Endodermal cell (in vitro differentiated cells): ENCODE measurements at regions not wholly inside any gene's neighbourhood (a gene's known extent, or its start where the extent isn't known, plus 50 kb on each side); places are given as distances from the start of the nearest gene placed in this dataset.

Experiments
- DNase-seq: peaks from one replicate; pipeline ENCODE4 v3.0.0-alpha.2; 2017
- H3K27ac ChIP-seq: 2 replicates; pipeline ENCODE4 v1.5.1; 2013; ENCODE audit warnings: mild to moderate bottlenecking, low read depth, low read length, moderate library complexity
- H3K27me3 ChIP-seq: 2 replicates; pipeline ENCODE4 v1.6.1; 2013; ENCODE audit warnings: mild to moderate bottlenecking, low read length, moderate library complexity; ENCODE audit not compliant: insufficient read depth, control insufficient read depth, poor library complexity, severe bottlenecking
- H3K36me3 ChIP-seq: 2 replicates; pipeline ENCODE4 v1.7.0; 2013; ENCODE audit warnings: mild to moderate bottlenecking, low read length, moderate library complexity; ENCODE audit not compliant: control insufficient read depth, insufficient read depth
- H3K4me1 ChIP-seq: one replicate; pipeline ENCODE4 v1.7.0; 2013; ENCODE audit warnings: low read length; ENCODE audit not compliant: control insufficient read depth, insufficient read depth
- H3K4me3 ChIP-seq: 2 replicates; pipeline ENCODE4 v1.5.1; 2013; ENCODE audit warnings: mild to moderate bottlenecking, low read length, moderate library complexity
- H3K9ac ChIP-seq: 2 replicates; pipeline ENCODE4 v1.6.1; 2013; ENCODE audit warnings: mild to moderate bottlenecking, low read length, moderate library complexity; ENCODE audit not compliant: poor library complexity, severe bottlenecking; ENCODE audit errors: extremely low read depth
- H3K9me3 ChIP-seq: 2 replicates; pipeline ENCODE4 v1.6.1; 2013; ENCODE audit warnings: mild to moderate bottlenecking, low read length, moderate library complexity; ENCODE audit not compliant: control insufficient read depth
- H3K27ac Mint-ChIP-seq: 2 replicates; pipeline ENCODE4 v1.8.0; 2020; ENCODE audit warnings: mixed read lengths
- H3K27me3 Mint-ChIP-seq: 2 replicates; pipeline ENCODE4 v1.8.0; 2021; ENCODE audit warnings: mild to moderate bottlenecking, mixed read lengths; ENCODE audit not compliant: insufficient read depth
- H3K36me3 Mint-ChIP-seq: 2 replicates; pipeline ENCODE4 v1.8.0; 2020; ENCODE audit warnings: low read depth, mixed read lengths
- H3K4me1 Mint-ChIP-seq: 2 replicates; pipeline ENCODE4 v1.8.0; 2020; ENCODE audit warnings: mixed read lengths
- H3K4me3 Mint-ChIP-seq: 2 replicates; pipeline ENCODE4 v1.8.0; 2020; ENCODE audit warnings: mild to moderate bottlenecking, moderate library complexity, mixed read lengths
- H3K9me3 Mint-ChIP-seq: 2 replicates; pipeline ENCODE4 v1.8.0; 2020; ENCODE audit warnings: mild to moderate bottlenecking, mixed read lengths
- WGBS, 2 experiments: methylation state at CpG; one replicate each; pipeline versions ENCODE4 v1.1.5 to v1.1.7; 2013; ENCODE audit warnings: missing lambda C conversion rate in 2 of 2, mixed read lengths in 1 of 2; ENCODE audit not compliant: insufficient coverage in 1 of 2, insufficient read length in 1 of 2; 5-methylcytosine and 5-hydroxymethylcytosine counted together
- TF ChIP-seq, protein P1 (sequence below): fragments of 200-600 bp; sonication (generic); conservative IDR thresholded peaks from 2 replicates; pipeline ENCODE4 v1.5.0; 2021; ENCODE audit warnings: antibody characterized with exemption, mild to moderate bottlenecking

DNA sequence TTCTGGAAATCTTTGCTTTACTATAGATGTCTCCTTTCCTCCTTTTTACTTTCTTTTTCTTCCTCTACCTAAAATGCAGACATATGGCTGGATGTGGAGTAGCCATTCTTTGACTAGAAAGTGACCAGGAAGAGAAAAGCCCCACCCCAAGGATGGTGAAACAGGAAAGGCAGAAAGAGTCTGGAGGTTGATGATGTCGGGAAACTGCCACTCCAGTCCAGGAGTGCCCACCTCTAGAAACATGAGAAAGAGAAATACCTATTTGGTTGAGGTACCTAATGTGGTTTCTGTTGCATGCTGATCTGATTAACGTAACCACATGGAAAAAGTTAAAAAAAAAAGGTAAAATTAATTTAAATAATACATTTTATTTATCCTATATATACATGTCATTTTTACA is 55.2 kb upstream of the SSR3 start:
- Histone ChIP-seq H3K4me3 (no peak overlapping the region), H3K9me3 (no peaks in the 10 kb centered on the region), H3K27me3 (no peaks in the 10 kb centered on the region), H3K4me1 (peaks cover 5% of the 10 kb centered on the region), H3K36me3 (no peaks in the 10 kb centered on the region), H3K9ac (no peak overlapping the region), H3K27ac (no peak overlapping the region)
- TF ChIP-seq, protein P1, sequence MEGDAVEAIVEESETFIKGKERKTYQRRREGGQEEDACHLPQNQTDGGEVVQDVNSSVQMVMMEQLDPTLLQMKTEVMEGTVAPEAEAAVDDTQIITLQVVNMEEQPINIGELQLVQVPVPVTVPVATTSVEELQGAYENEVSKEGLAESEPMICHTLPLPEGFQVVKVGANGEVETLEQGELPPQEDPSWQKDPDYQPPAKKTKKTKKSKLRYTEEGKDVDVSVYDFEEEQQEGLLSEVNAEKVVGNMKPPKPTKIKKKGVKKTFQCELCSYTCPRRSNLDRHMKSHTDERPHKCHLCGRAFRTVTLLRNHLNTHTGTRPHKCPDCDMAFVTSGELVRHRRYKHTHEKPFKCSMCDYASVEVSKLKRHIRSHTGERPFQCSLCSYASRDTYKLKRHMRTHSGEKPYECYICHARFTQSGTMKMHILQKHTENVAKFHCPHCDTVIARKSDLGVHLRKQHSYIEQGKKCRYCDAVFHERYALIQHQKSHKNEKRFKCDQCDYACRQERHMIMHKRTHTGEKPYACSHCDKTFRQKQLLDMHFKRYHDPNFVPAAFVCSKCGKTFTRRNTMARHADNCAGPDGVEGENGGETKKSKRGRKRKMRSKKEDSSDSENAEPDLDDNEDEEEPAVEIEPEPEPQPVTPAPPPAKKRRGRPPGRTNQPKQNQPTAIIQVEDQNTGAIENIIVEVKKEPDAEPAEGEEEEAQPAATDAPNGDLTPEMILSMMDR = no peak
- DNase-seq = no peak
- Mint-ChIP-seq H3K36me3 (no peaks in the 10 kb centered on the region), H3K27me3 (peaks cover 2% of the 10 kb centered on the region), H3K4me3 (no peak overlapping the region), H3K9me3 (no peaks in the 10 kb centered on the region), H3K27ac (no peak overlapping the region), H3K4me1 (peaks cover 45% of the 10 kb centered on the region)
- WGBS, 2 experiments = 43% methylated on average over 2 of the region's 2 CpGs; no CpG with 5 or more reads in 1 of the 2 experiments

DNA sequence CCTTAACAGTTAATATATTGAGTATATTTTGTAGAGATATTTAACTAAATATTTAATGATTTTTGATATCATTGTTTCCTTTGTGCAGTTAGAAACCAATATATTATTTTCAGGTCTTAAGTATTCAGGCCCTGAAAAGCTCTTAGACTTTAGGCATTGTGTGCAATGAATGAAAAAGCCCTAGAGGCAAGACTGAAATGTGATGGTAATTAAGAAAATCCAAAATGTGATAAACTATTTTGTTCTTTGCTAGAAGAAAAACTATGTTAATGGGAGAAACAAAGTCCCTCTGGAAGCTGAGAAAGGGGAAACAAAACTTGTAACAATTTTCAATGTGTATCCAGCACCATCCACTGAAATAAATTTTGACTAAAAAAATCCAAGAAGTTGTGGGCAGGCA is 54.6 kb upstream of the SSR3 start:
- Histone ChIP-seq H3K27ac (no peak overlapping the region), H3K9ac (no peak overlapping the region), H3K36me3 (no peaks in the 10 kb centered on the region), H3K4me1 (peaks cover 5% of the 10 kb centered on the region), H3K9me3 (no peaks in the 10 kb centered on the region), H3K27me3 (no peaks in the 10 kb centered on the region), H3K4me3 (no peak overlapping the region)
- Mint-ChIP-seq H3K4me1 (peaks cover 39% of the 10 kb centered on the region), H3K9me3 (no peaks in the 10 kb centered on the region), H3K27ac (no peak overlapping the region), H3K4me3 (no peak overlapping the region), H3K36me3 (no peaks in the 10 kb centered on the region), H3K27me3 (peaks cover 2% of the 10 kb centered on the region)
- TF ChIP-seq, protein P1 = no peak
- DNase-seq = no peak

DNA sequence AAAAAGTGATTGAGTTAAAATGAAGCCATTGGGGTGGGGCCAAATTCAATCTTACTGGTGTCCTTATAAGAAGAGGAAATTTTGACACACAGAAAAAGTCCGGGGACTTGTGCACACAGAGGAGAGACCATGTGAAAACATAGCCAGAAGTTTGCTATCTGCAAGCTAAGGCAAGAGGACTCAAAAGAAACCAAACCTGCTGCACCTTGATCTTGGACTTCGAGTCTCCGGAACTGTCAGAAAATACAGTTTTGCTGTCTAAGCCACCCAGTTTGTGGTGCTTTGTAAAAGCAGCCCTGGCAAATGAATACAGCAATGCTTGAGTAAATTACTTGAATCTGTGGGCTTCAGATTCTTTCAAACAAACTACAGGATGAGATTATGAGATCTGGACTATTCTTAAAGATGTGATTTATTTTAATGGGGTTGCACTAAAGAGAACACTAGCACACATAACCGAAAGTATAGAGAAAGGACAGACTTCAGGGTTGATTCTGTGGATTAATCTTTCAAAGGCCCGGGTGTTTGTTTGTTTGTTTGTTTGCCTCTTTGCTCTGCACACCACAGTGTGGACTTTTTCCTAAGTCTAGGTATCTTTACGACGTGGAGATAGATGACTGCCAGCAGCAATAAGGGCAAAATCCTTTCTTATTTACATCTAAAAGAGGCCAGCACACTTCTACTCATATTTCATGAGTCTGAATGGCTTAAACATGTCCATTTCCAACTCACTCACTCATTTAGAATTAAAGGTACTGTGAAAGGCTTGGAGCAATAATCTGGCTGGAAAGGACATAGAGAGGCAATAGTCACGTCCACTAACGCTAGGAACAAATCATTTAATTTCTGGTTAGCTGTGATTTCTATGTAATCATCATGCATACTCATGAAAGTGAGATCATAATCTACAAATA is 53.9 kb upstream of the SSR3 start:
- H3K9ac ChIP-seq = no peak overlapping the region
- H3K4me3 ChIP-seq = no peak overlapping the region
- Mint-ChIP-seq H3K36me3 (no peaks in the 10 kb centered on the region), H3K27ac (no peak overlapping the region), H3K4me3 (no peak overlapping the region), H3K4me1 (peaks cover 35% of the 10 kb centered on the region), H3K27me3 (peaks cover 2% of the 10 kb centered on the region), H3K9me3 (no peaks in the 10 kb centered on the region)
- H3K27me3 ChIP-seq = no peaks in the 10 kb centered on the region
- no peak overlapping the region for H3K27ac ChIP-seq
- peaks cover 5% of the 10 kb centered on the region for H3K4me1 ChIP-seq
- DNase-seq = no peak
- no peaks in the 10 kb centered on the region for H3K9me3 ChIP-seq
- no peaks in the 10 kb centered on the region for H3K36me3 ChIP-seq
- WGBS, 2 experiments = 90 to 93% methylated on average over 6 to 9 of the region's 9 CpGs
- TF ChIP-seq, protein P1 = no peak
